ENCODE measurements at regions not wholly inside any gene's neighbourhood (a gene's known extent, or its start where the extent isn't known, plus 50 kb on each side); places are given as distances from the start of the nearest gene placed in this dataset.

DNA sequence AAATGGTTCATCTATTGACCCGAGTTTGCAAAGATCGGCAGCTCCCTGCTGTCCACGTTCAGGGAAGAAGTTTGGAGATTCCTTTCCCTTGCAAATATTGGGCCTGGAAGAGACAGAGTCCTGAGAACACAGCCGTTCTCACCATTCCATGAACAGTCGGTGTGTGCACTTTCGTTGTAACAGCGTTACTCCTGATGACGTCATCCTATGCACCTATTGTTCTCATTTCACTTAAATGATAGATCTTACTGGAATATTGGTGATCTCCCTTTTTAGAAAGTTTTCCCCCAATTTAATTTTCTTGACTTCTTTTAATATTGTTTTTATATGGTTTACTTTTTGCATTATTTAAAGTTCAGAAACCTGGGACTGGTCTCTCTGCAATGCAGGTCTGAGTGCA lies 320.7 kb upstream of the PFKP start:
- Histone ChIP-seq H3K4me2 (replicated peaks; ENCODE audit: low read depth, low read length, poor library complexity, severe bottlenecking) (no peak overlapping the region), H3K4me3 (ENCODE audit: control extremely low read depth in 1 of 5, extremely low read depth in 1 of 5, insufficient read depth in 1 of 5, low read depth in 2 of 5, low read length in 4 of 5) (no peak overlapping the region), H3K9ac (ENCODE audit: low read length) (no peak overlapping the region), H3K27ac (ENCODE audit: low read length in 2 of 2) (no peak overlapping the region), H4K20me1 (ENCODE audit: control insufficient read depth, insufficient read depth, low read length, poor library complexity, severe bottlenecking) (no peaks in the 10 kb centered on the region), H3K4me1 (ENCODE audit: control insufficient read depth in 2 of 2, insufficient read depth in 2 of 2, low read length in 2 of 2) (no peaks in the 10 kb centered on the region), H2AFZ (ENCODE audit: insufficient read depth, low read depth, low read length, poor library complexity, severe bottlenecking) (no peak overlapping the region), H3K27me3 (replicated peaks in 1 of 4; ENCODE audit: control extremely low read depth in 1 of 4, control insufficient read depth in 3 of 4, insufficient read depth in 4 of 4, low read length in 3 of 4) (no peaks in the 10 kb centered on the region), H3K79me2 (ENCODE audit: control insufficient read depth, insufficient read depth, low read length) (no peaks in the 10 kb centered on the region), H3K36me3 (replicated peaks in 1 of 2; ENCODE audit: control extremely low read depth in 1 of 2, control insufficient read depth in 1 of 2, extremely low read depth in 1 of 2, insufficient read depth in 2 of 2, low read length in 1 of 2) (no peaks in the 10 kb centered on the region), H3K9me3 (ENCODE audit: control extremely low read depth in 1 of 3, control insufficient read depth in 2 of 3, insufficient read depth in 1 of 3, low read length in 2 of 3) (no peaks in the 10 kb centered on the region)
- peaks cover 10% of the 10 kb centered on the region for H3K27me3 Mint-ChIP-seq
- intact Hi-C loops (cut with micrococcal nuclease), result no loop called here
- DNase-seq (no peak), ATAC-seq (ENCODE audit: low read depth) (no peak)
- no peaks in the 10 kb centered on the region for H3K9me3 Mint-ChIP-seq (ENCODE audit: insufficient read depth)
- H3K4me1 Mint-ChIP-seq, result no peaks in the 10 kb centered on the region
- WGBS (ENCODE audit: insufficient coverage), result 76% methylated on average over 3 of the region's 8 CpGs
- TF ChIP-seq, protein P1, sequence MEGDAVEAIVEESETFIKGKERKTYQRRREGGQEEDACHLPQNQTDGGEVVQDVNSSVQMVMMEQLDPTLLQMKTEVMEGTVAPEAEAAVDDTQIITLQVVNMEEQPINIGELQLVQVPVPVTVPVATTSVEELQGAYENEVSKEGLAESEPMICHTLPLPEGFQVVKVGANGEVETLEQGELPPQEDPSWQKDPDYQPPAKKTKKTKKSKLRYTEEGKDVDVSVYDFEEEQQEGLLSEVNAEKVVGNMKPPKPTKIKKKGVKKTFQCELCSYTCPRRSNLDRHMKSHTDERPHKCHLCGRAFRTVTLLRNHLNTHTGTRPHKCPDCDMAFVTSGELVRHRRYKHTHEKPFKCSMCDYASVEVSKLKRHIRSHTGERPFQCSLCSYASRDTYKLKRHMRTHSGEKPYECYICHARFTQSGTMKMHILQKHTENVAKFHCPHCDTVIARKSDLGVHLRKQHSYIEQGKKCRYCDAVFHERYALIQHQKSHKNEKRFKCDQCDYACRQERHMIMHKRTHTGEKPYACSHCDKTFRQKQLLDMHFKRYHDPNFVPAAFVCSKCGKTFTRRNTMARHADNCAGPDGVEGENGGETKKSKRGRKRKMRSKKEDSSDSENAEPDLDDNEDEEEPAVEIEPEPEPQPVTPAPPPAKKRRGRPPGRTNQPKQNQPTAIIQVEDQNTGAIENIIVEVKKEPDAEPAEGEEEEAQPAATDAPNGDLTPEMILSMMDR (IDR thresholded peaks at IDR 0.05), result no peak
- TF ChIP-seq EZH2 (IDR thresholded peaks at IDR 0.05; ENCODE audit: borderline replicate concordance, insufficient read depth, low read depth, low read length, poor library complexity, severe bottlenecking), result no peak
- H3K27ac Mint-ChIP-seq, result no peak overlapping the region
- CTCF ChIA-PET, result no interaction called here
- H3K4me3 Mint-ChIP-seq, result no peak overlapping the region
- POLR2A ChIA-PET, result no interaction called here

DNA sequence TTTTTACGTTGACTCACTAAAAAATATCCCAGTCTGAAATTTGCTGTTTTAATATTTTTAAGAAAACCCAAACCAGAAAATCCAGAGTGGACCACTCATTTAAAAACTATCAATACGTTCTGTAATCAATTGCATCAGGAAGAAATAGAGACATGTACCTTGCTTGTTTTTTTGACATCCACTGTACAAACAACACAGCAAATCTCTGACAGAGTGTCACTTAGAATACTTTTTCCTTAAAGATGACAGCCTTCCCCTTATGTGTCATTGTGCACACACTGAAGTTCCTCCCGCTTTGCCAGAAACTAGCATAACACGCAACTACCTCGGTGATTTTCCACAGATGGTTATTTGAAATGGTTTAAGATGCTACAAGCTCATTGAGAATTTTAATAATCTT lies 321.7 kb upstream of the PFKP start:
- Histone ChIP-seq H3K9me3 (ENCODE audit: control extremely low read depth in 1 of 3, control insufficient read depth in 2 of 3, insufficient read depth in 1 of 3, low read length in 2 of 3) (no peaks in the 10 kb centered on the region), H3K79me2 (ENCODE audit: control insufficient read depth, insufficient read depth, low read length) (no peaks in the 10 kb centered on the region), H3K27me3 (replicated peaks in 1 of 4; ENCODE audit: control extremely low read depth in 1 of 4, control insufficient read depth in 3 of 4, insufficient read depth in 4 of 4, low read length in 3 of 4) (no peaks in the 10 kb centered on the region), H3K9ac (ENCODE audit: low read length) (no peak overlapping the region), H3K36me3 (replicated peaks in 1 of 2; ENCODE audit: control extremely low read depth in 1 of 2, control insufficient read depth in 1 of 2, extremely low read depth in 1 of 2, insufficient read depth in 2 of 2, low read length in 1 of 2) (no peaks in the 10 kb centered on the region), H3K27ac (ENCODE audit: low read length in 2 of 2) (no peak overlapping the region), H4K20me1 (ENCODE audit: control insufficient read depth, insufficient read depth, low read length, poor library complexity, severe bottlenecking) (no peaks in the 10 kb centered on the region), H2AFZ (ENCODE audit: insufficient read depth, low read depth, low read length, poor library complexity, severe bottlenecking) (no peak overlapping the region), H3K4me2 (replicated peaks; ENCODE audit: low read depth, low read length, poor library complexity, severe bottlenecking) (no peak overlapping the region), H3K4me3 (ENCODE audit: control extremely low read depth in 1 of 5, extremely low read depth in 1 of 5, insufficient read depth in 1 of 5, low read depth in 2 of 5, low read length in 4 of 5) (no peak overlapping the region), H3K4me1 (ENCODE audit: control insufficient read depth in 2 of 2, insufficient read depth in 2 of 2, low read length in 2 of 2) (no peaks in the 10 kb centered on the region)
- no CpG with 5 or more reads among the region's 5 CpGs for WGBS (ENCODE audit: insufficient coverage)
- Mint-ChIP-seq H3K27ac (no peak overlapping the region), H3K9me3 (ENCODE audit: insufficient read depth) (no peaks in the 10 kb centered on the region), H3K4me3 (no peak overlapping the region), H3K27me3 (peaks cover 12% of the 10 kb centered on the region), H3K4me1 (no peaks in the 10 kb centered on the region)
- no peak for ATAC-seq (ENCODE audit: low read depth)
- TF ChIP-seq, protein P1 (IDR thresholded peaks at IDR 0.05), result no peak
- no peak for TF ChIP-seq EZH2 (IDR thresholded peaks at IDR 0.05; ENCODE audit: borderline replicate concordance, insufficient read depth, low read depth, low read length, poor library complexity, severe bottlenecking)
- POLR2A ChIA-PET, result no interaction called here
- no peak for DNase-seq
- intact Hi-C loops (cut with micrococcal nuclease), result no loop called here
- CTCF ChIA-PET, result no interaction called here

Data from B cell (primary cell).